Upper lobe of left lung (tissue), 4 donors: ENCODE measurements at regions not wholly inside any gene's neighbourhood (a gene's known extent, or its start where the extent isn't known, plus 50 kb on each side); places are given as distances from the start of the nearest gene placed in this dataset.

Experiments used
- EP300 ChIP-seq, 4 donors: sonication (generic); formaldehyde crosslinking; IDR thresholded peaks; one replicate each; pipeline ENCODE4 v1.5.1; 2017; ENCODE audit warnings: antibody characterized with exemption in 4 of 4, control low read depth in 2 of 4
- POLR2A ChIP-seq, 4 donors: fragments of 450-650 bp; IDR thresholded peaks; one replicate each; pipeline ENCODE4 v1.5.1; 2016 to 2017; ENCODE audit warnings: antibody characterized with exemption in 4 of 4, mild to moderate bottlenecking in 2 of 4

- TF ChIP-seq POLR2A (IDR thresholded peaks at IDR 0.05): no peak
- no peak for TF ChIP-seq EP300 (IDR thresholded peaks at IDR 0.05)
These were observed 213.4 kb downstream of the CCER1 start for GRCh38 chr12:90741611-90742010.
